Transverse colon (tissue), 4 donors: ENCODE measurements at regions not wholly inside any gene's neighbourhood (a gene's known extent, or its start where the extent isn't known, plus 50 kb on each side); places are given as distances from the start of the nearest gene placed in this dataset.

Experiments
- DNase-seq: peaks from one replicate; pipeline ENCODE4 v3.0.0-alpha.2; 2019
- H3K27ac ChIP-seq, 4 donors: fragments of 200-600 bp; sonication (generic); 2 replicates each; pipeline ENCODE4 v1.5.1; 2016 to 2018; ENCODE audit warnings: inconsistent platforms in 4 of 4
- H3K27me3 ChIP-seq: fragments of 200-600 bp; sonication (generic); 2 replicates; pipeline ENCODE4 v1.5.1; 2017; ENCODE audit warnings: inconsistent platforms
- H3K36me3 ChIP-seq, 4 donors: fragments of 200-600 bp; sonication (generic); 2 replicates each; pipeline ENCODE4 v1.5.1; 2017 to 2019; ENCODE audit warnings: inconsistent platforms in 4 of 4
- H3K4me1 ChIP-seq, 4 donors: fragments of 200-600 bp; sonication (generic); 2 replicates each; pipeline ENCODE4 v1.5.1; 2017 to 2020; ENCODE audit warnings: inconsistent platforms in 4 of 4
- H3K4me3 ChIP-seq, 4 donors: fragments of 200-600 bp; sonication (generic); 1 replicate in 1 of 4; 2 replicates in 3 of 4; pipeline versions ENCODE4 v1.5.1 to v1.6.1; 2017 to 2019; ENCODE audit warnings: inconsistent platforms in 4 of 4
- H3K9me3 ChIP-seq, 2 donors: fragments of 200-600 bp; sonication (generic); 2 replicates each; pipeline ENCODE4 v1.5.1; 2017 to 2019; ENCODE audit warnings: inconsistent platforms in 2 of 2
- CTCF ChIP-seq, 5 experiments: fragments of 200-600 bp in 3 of 5; fragments of 450-650 bp in 2 of 5; sonication (generic) in 3 of 5; IDR thresholded peaks; 1 replicate in 2 of 5; 2 replicates in 3 of 5; pipeline ENCODE4 v1.5.1; 2016 to 2017; ENCODE audit warnings: antibody characterized with exemption in 5 of 5, inconsistent platforms in 3 of 5, mild to moderate bottlenecking in 2 of 5, moderate library complexity in 1 of 5
- EP300 ChIP-seq: sonication (generic); formaldehyde crosslinking; IDR thresholded peaks from one replicate; pipeline ENCODE4 v1.6.1; 2017; ENCODE audit warnings: antibody characterized with exemption, low read depth
- POLR2A ChIP-seq: fragments of 450-650 bp; IDR thresholded peaks from one replicate; pipeline ENCODE4 v1.6.1; 2016; ENCODE audit warnings: antibody characterized with exemption, mild to moderate bottlenecking, moderate library complexity
- POLR2AphosphoS5 ChIP-seq, 3 donors: sonication (generic); formaldehyde crosslinking; IDR thresholded peaks; one replicate each; pipeline ENCODE4 v1.6.1; 2016; ENCODE audit warnings: antibody characterized with exemption in 3 of 3
- WGBS, 2 donors: methylation state at CpG; one replicate each; pipeline ENCODE4 v1.1.5; 2018; ENCODE audit warnings: low coverage in 1 of 2; 5-methylcytosine and 5-hydroxymethylcytosine counted together
- in situ Hi-C, 4 donors: fragments of 200-750 bp; cut with MboI; loops; one replicate each; pipeline versions ENCODE4 v1.15.0 to v1.15.1; 2017; ENCODE audit warnings: low sequenced_read_pairs in 3 of 4, low pct_ligation_motif_present in 1 of 4, low pct_unique_long_range_greater_than_20kb in 1 of 4
- intact Hi-C: fragments of 100-400 bp; cut with DNase I; formaldehyde crosslinking; loops from one replicate; pipeline ENCODE4 v1.15.1; 2023; ENCODE audit warnings: low total_unique reads

DNA sequence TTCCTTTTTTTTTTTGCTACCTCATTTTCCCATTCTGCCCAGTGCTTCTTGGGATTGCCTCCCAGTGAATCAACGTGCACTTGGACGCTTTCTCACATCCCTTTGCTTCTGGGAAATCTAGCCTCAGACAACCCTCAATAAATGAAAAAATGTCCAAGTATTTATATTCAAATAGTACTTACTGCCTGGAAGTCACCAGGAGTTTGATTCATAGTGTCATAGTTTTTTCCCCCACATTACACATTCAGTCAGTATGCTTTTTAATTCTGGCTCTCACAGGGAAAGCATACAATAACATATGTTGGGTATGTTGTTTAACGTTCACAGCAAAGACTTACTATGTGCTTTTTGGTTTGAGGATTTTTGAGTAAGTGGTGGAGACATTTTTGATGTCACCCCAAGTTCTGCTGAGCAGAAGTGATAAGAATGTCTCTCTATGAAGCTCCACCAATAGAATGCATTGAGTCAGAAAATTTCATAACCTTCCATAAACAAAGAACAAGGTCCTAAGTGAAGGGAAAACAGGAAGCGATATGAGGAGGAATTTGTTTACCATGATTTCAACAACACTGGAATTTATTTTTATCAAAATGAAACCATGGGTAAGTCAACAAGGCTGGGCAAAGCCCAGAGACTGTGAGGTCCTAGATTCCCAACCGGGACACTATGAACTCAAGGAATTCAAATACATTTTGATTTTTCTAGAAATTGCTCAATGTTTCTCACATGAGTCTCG, 301.2 kb upstream of the BMP2 start:
- no peak overlapping the region for H3K27ac ChIP-seq
- no peak overlapping the region for H3K4me3 ChIP-seq
- H3K9me3 ChIP-seq: no peaks in the 10 kb centered on the region
- H3K36me3 ChIP-seq: no peaks in the 10 kb centered on the region
- no peaks in the 10 kb centered on the region for H3K4me1 ChIP-seq
- DNase-seq: no peak
- no peak for TF ChIP-seq CTCF (IDR thresholded peaks at IDR 0.05)
- no peak for TF ChIP-seq POLR2AphosphoS5 (IDR thresholded peaks at IDR 0.05)
- no peak for TF ChIP-seq POLR2A
- no peak for TF ChIP-seq EP300
- H3K27me3 ChIP-seq: no peaks in the 10 kb centered on the region
- in situ Hi-C loops: no loop called here
- WGBS, 2 donors: 71 to 73% methylated on average over 5 to 6 of the region's 6 CpGs
- intact Hi-C loops: no loop called here

GRCh38 chr20:6450841-6451240, 316.6 kb upstream of the BMP2 start:
- H3K27ac ChIP-seq: no peak overlapping the region
- 84 to 93% methylated on average over 4 of the region's 4 CpGs for WGBS, 2 donors
- H3K27me3 ChIP-seq: no peaks in the 10 kb centered on the region
- intact Hi-C loops (loop anchor here (10.0 kb wide), 1 partner anchor 56 kb away; no protein-coding TSS in a partner anchor), in situ Hi-C loops (no loop called here)
- no peak for DNase-seq
- H3K4me3 ChIP-seq: no peak overlapping the region
- TF ChIP-seq EP300 (no peak), POLR2AphosphoS5 (IDR thresholded peaks at IDR 0.05) (no peak), POLR2A (no peak), CTCF (IDR thresholded peaks at IDR 0.05) (no peak)
- no peaks in the 10 kb centered on the region for H3K9me3 ChIP-seq
- H3K4me1 ChIP-seq: no peaks in the 10 kb centered on the region
- H3K36me3 ChIP-seq: no peaks in the 10 kb centered on the region

DNA sequence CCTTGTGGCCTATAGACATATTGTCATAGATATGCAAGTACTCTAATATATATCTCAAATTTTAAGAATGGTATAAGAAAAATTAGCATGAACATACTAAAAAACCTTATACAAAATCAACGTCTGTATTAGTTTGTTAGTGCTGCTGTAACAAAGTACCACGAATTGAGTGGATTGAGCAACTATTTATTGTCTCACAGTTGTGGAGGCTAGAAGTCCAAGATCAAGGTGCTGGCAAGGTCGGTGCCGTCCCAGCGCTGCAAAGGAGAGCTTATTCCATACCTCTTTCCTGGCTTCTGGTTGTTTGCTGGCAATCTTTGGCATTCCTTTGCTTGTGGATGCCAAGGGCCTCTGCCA, 317.6 kb upstream of the FERMT1 start:
- Histone ChIP-seq H3K36me3 (no peaks in the 10 kb centered on the region), H3K4me3 (no peak overlapping the region), H3K27me3 (no peaks in the 10 kb centered on the region), H3K4me1 (no peaks in the 10 kb centered on the region), H3K9me3 (no peaks in the 10 kb centered on the region), H3K27ac (no peak overlapping the region)
- DNase-seq: no peak
- intact Hi-C loops (no loop called here), in situ Hi-C loops (no loop called here)
- TF ChIP-seq EP300: no peak
- no peak for TF ChIP-seq POLR2AphosphoS5 (IDR thresholded peaks at IDR 0.05)
- TF ChIP-seq POLR2A: no peak
- no peak for TF ChIP-seq CTCF (IDR thresholded peaks at IDR 0.05)
- WGBS, 2 donors: 74 to 80% methylated on average over 5 of the region's 5 CpGs

- no peaks in the 10 kb centered on the region for H3K36me3 ChIP-seq
- H3K27me3 ChIP-seq: no peaks in the 10 kb centered on the region
- no peak overlapping the region for H3K27ac ChIP-seq
- no peaks in the 10 kb centered on the region for H3K4me1 ChIP-seq
- intact Hi-C loops (no loop called here), in situ Hi-C loops (no loop called here)
- TF ChIP-seq POLR2A (no peak), POLR2AphosphoS5 (IDR thresholded peaks at IDR 0.05) (no peak), CTCF (IDR thresholded peaks at IDR 0.05) (no peak), EP300 (no peak)
- WGBS, 2 donors: 61 to 66% methylated on average over 3 of the region's 3 CpGs
- no peaks in the 10 kb centered on the region for H3K9me3 ChIP-seq
- no peak for DNase-seq
- no peak overlapping the region for H3K4me3 ChIP-seq
Measured at GRCh38 chr20:6439737-6440442, 317.1 kb upstream of the FERMT1 start.
